ENCODE measurements at regions not wholly inside any gene's neighbourhood (a gene's known extent, or its start where the extent isn't known, plus 50 kb on each side); places are given as distances from the start of the nearest gene placed in this dataset.

DNA sequence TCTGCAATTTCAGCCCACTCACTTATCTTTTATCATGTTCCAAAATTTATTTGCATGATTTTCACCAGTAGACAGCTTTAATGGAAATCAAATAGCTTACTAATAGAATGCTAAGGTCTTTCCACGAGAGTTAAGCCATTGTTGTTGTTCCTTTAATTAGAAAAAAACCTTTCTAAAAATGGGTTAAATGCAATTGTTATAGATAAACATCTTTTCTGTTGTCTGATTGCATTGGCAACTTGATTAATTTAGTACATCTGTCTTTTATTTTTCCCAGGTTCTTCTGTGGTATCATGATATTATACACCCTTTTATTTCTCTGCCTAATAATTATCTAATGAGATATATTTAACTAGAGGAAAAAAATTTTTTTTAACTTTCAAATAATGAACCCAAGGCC is 487.6 kb upstream of the MBL2 start:
- Histone ChIP-seq H3K4me3 (replicated peaks in 1 of 2; ENCODE audit: low read depth in 1 of 2, low read length in 2 of 2) (no peak overlapping the region), H3K27me3 (ENCODE audit: insufficient read depth, low read length) (no peaks in the 10 kb centered on the region), H3K4me2 (ENCODE audit: low read length) (no peak overlapping the region), H4K20me1 (ENCODE audit: insufficient read depth) (no peaks in the 10 kb centered on the region), H3K27ac (ENCODE audit: low read depth, low read length) (no peak overlapping the region), H3K9me3 (ENCODE audit: control insufficient read depth in 1 of 2, insufficient read depth in 1 of 2, low read depth in 1 of 2, low read length in 2 of 2) (peaks cover 4 to 18% of the 10 kb centered on the region in 2 experiments; a peak in 3 of 4 replicates), H3K79me2 (ENCODE audit: insufficient read depth, low read length) (no peaks in the 10 kb centered on the region), H3K9me2 (ENCODE audit: insufficient read depth) (no peaks in the 10 kb centered on the region), H3K9ac (ENCODE audit: low read length) (no peak overlapping the region), H3K36me3 (ENCODE audit: control insufficient read depth in 1 of 2, insufficient read depth in 2 of 2, low read length in 2 of 2) (no peaks in the 10 kb centered on the region), H3K4me1 (ENCODE audit: control insufficient read depth in 1 of 2, insufficient read depth in 2 of 2, low read length in 2 of 2) (no peaks in the 10 kb centered on the region), H2AFZ (ENCODE audit: low read depth, low read length, poor library complexity, severe bottlenecking) (no peak overlapping the region)
- ChIA-PET RAD21 (ENCODE audit: low non-redundant PET in 1 of 2, low total read pairs in 2 of 2, uncharacterized antibody in 2 of 2, unreplicated experiment in 2 of 2) (no interaction called here), CTCF (no interaction called here), POLR2A (no interaction called here)
- BruUV-seq (replicated peaks), result no TSS peak
- intact Hi-C loops (cut with micrococcal nuclease), result no loop called here
- ATAC-seq (no peak), DNase-seq (ENCODE audit: low read depth, low spot score) (no peak)
- TF ChIP-seq EGR1 (IDR thresholded peaks at IDR 0.05; ENCODE audit: low read depth), result no peak
- TF ChIP-seq ZNF274 (IDR thresholded peaks at IDR 0.05; ENCODE audit: low read depth, low read length), result no peak
- no peak for TF ChIP-seq FOSL1 (IDR thresholded peaks at IDR 0.05; ENCODE audit: low read depth)
- TF ChIP-seq SIN3A (IDR thresholded peaks at IDR 0.05; ENCODE audit: low read depth), result no peak
- no peak for TF ChIP-seq ZFX (IDR thresholded peaks at IDR 0.05)
- TF ChIP-seq ELF1 (IDR thresholded peaks at IDR 0.05; ENCODE audit: borderline replicate concordance, low read depth), result no peak
- TF ChIP-seq, protein P1, sequence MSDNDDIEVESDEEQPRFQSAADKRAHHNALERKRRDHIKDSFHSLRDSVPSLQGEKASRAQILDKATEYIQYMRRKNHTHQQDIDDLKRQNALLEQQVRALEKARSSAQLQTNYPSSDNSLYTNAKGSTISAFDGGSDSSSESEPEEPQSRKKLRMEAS (IDR thresholded peaks at IDR 0.05), result no peak
- TF ChIP-seq CBX3 (IDR thresholded peaks at IDR 0.05; ENCODE audit: low read depth), result no peak
- TF ChIP-seq, protein P2, sequence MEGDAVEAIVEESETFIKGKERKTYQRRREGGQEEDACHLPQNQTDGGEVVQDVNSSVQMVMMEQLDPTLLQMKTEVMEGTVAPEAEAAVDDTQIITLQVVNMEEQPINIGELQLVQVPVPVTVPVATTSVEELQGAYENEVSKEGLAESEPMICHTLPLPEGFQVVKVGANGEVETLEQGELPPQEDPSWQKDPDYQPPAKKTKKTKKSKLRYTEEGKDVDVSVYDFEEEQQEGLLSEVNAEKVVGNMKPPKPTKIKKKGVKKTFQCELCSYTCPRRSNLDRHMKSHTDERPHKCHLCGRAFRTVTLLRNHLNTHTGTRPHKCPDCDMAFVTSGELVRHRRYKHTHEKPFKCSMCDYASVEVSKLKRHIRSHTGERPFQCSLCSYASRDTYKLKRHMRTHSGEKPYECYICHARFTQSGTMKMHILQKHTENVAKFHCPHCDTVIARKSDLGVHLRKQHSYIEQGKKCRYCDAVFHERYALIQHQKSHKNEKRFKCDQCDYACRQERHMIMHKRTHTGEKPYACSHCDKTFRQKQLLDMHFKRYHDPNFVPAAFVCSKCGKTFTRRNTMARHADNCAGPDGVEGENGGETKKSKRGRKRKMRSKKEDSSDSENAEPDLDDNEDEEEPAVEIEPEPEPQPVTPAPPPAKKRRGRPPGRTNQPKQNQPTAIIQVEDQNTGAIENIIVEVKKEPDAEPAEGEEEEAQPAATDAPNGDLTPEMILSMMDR (IDR thresholded peaks at IDR 0.05 in 2 of 3, conservative IDR thresholded peaks at IDR 0.05 in 1 of 3; ENCODE audit: borderline replicate concordance in 1 of 3, insufficient read depth in 1 of 3, low read depth in 2 of 3, low read length in 2 of 3), result no peak
- TF ChIP-seq CEBPB (IDR thresholded peaks at IDR 0.05; ENCODE audit: low read depth), result no peak
- TF ChIP-seq, protein P3, sequence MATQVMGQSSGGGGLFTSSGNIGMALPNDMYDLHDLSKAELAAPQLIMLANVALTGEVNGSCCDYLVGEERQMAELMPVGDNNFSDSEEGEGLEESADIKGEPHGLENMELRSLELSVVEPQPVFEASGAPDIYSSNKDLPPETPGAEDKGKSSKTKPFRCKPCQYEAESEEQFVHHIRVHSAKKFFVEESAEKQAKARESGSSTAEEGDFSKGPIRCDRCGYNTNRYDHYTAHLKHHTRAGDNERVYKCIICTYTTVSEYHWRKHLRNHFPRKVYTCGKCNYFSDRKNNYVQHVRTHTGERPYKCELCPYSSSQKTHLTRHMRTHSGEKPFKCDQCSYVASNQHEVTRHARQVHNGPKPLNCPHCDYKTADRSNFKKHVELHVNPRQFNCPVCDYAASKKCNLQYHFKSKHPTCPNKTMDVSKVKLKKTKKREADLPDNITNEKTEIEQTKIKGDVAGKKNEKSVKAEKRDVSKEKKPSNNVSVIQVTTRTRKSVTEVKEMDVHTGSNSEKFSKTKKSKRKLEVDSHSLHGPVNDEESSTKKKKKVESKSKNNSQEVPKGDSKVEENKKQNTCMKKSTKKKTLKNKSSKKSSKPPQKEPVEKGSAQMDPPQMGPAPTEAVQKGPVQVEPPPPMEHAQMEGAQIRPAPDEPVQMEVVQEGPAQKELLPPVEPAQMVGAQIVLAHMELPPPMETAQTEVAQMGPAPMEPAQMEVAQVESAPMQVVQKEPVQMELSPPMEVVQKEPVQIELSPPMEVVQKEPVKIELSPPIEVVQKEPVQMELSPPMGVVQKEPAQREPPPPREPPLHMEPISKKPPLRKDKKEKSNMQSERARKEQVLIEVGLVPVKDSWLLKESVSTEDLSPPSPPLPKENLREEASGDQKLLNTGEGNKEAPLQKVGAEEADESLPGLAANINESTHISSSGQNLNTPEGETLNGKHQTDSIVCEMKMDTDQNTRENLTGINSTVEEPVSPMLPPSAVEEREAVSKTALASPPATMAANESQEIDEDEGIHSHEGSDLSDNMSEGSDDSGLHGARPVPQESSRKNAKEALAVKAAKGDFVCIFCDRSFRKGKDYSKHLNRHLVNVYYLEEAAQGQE (IDR thresholded peaks at IDR 0.05; ENCODE audit: low read depth), result no peak
- no peak for TF ChIP-seq SRF (IDR thresholded peaks at IDR 0.05; ENCODE audit: low read depth)
